Tibial nerve (tissue), 4 donors: ENCODE measurements at regions not wholly inside any gene's neighbourhood (a gene's known extent, or its start where the extent isn't known, plus 50 kb on each side); places are given as distances from the start of the nearest gene placed in this dataset.
"Not testable (repeated sequence)": the region's sequence is repeated elsewhere in the genome, so short reads cannot be mapped to it uniquely, and the experiment has no call there.

ENCODE experiments used
- EP300 ChIP-seq, 2 donors: sonication (generic); formaldehyde crosslinking; IDR thresholded peaks; one replicate each; pipeline ENCODE4 v1.6.1; 2017; ENCODE audit warnings: antibody characterized with exemption in 2 of 2, mild to moderate bottlenecking in 1 of 2
- POLR2A ChIP-seq, 2 donors: fragments of 450-650 bp; IDR thresholded peaks; one replicate each; pipeline ENCODE4 v1.6.1; 2017; ENCODE audit warnings: antibody characterized with exemption in 2 of 2, mild to moderate bottlenecking in 2 of 2, moderate library complexity in 2 of 2
- TF ChIP-seq, protein P1 (sequence below), 5 experiments: fragments of 200-600 bp in 3 of 5; fragments of 450-650 bp in 2 of 5; sonication (generic) in 3 of 5; IDR thresholded peaks; one replicate each; pipeline ENCODE4 v1.5.1; 2016 to 2019; ENCODE audit warnings: antibody characterized with exemption in 5 of 5, mild to moderate bottlenecking in 3 of 5, moderate library complexity in 2 of 5

DNA sequence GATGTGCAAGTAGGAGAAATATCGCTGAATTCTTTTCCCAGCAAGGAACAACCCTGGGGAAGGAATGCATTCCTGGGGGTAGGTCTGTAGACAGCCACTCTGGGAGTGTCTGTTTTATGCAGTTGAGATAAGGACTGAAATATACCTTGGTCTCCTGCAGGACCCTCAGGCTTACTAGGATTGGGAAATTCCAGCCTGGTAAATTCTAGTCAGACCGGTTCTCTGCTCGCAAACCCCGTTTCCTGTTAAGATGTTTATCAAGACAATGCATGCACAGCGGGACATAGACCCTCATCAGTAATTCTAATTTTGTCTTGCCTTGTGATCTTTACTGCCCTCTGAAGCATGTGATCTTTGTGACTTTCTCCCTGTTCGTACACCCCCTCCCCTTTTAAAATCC is 839.0 kb downstream of the REEP3 start:
- TF ChIP-seq, protein P1, sequence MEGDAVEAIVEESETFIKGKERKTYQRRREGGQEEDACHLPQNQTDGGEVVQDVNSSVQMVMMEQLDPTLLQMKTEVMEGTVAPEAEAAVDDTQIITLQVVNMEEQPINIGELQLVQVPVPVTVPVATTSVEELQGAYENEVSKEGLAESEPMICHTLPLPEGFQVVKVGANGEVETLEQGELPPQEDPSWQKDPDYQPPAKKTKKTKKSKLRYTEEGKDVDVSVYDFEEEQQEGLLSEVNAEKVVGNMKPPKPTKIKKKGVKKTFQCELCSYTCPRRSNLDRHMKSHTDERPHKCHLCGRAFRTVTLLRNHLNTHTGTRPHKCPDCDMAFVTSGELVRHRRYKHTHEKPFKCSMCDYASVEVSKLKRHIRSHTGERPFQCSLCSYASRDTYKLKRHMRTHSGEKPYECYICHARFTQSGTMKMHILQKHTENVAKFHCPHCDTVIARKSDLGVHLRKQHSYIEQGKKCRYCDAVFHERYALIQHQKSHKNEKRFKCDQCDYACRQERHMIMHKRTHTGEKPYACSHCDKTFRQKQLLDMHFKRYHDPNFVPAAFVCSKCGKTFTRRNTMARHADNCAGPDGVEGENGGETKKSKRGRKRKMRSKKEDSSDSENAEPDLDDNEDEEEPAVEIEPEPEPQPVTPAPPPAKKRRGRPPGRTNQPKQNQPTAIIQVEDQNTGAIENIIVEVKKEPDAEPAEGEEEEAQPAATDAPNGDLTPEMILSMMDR (IDR thresholded peaks at IDR 0.05) = not testable (repeated sequence)
- not testable (repeated sequence) for TF ChIP-seq EP300, POLR2A (IDR thresholded peaks at IDR 0.05)
